ENCODE measurements at regions not wholly inside any gene's neighbourhood (a gene's known extent, or its start where the extent isn't known, plus 50 kb on each side); places are given as distances from the start of the nearest gene placed in this dataset.
"Not testable (repeated sequence)": the region's sequence is repeated elsewhere in the genome, so short reads cannot be mapped to it uniquely, and the experiment has no call there.

GRCh38 chr21:32093646-32094462 is 185.0 kb downstream of the MIS18A start:
- DNase-seq (ENCODE audit: low read depth in 2 of 2) = no peak

- no peak for DNase-seq (ENCODE audit: low read depth in 2 of 2)
Measured at GRCh38 chr21:32090956-32091355, 187.9 kb downstream of the MIS18A start.

- no peak for DNase-seq (ENCODE audit: low read depth in 2 of 2)
Measured at GRCh38 chr21:32089766-32090165, 189.1 kb downstream of the MIS18A start.

- no peak for DNase-seq (ENCODE audit: low read depth in 2 of 2)
Measured at GRCh38 chr21:32088471-32088870, 190.4 kb downstream of the MIS18A start.

GRCh38 chr21:32087447-32087846 is 191.4 kb downstream of the MIS18A start:
- no peak for DNase-seq (ENCODE audit: low read depth in 2 of 2)

- DNase-seq (ENCODE audit: low read depth in 2 of 2) = peak; percentile 42
Measured at GRCh38 chr21:32083197-32083596, 195.7 kb downstream of the MIS18A start.

- no peak for DNase-seq (ENCODE audit: low read depth in 2 of 2)
Measured at GRCh38 chr21:32082466-32082865, 196.4 kb downstream of the MIS18A start.

GRCh38 chr21:32073593-32073992 is 200.8 kb downstream of the HUNK start:
- DNase-seq (ENCODE audit: low read depth in 2 of 2) = no peak

GRCh38 chr21:32073190-32073589 is 200.4 kb downstream of the HUNK start:
- no peak for DNase-seq (ENCODE audit: low read depth in 2 of 2)

GRCh38 chr21:32071620-32072019 is 198.8 kb downstream of the HUNK start:
- not testable (repeated sequence) for DNase-seq (ENCODE audit: low read depth in 2 of 2)

- DNase-seq (ENCODE audit: low read depth in 2 of 2) = no peak
Measured at GRCh38 chr21:32070676-32071330, 198.0 kb downstream of the HUNK start.

- DNase-seq (ENCODE audit: low read depth in 2 of 2) = no peak
Measured at GRCh38 chr21:32070126-32070525, 197.3 kb downstream of the HUNK start.

GRCh38 chr21:32065654-32066053 is 192.8 kb downstream of the HUNK start:
- no peak for DNase-seq (ENCODE audit: low read depth in 2 of 2)

GRCh38 chr21:32064281-32064910 is 191.6 kb downstream of the HUNK start:
- peak; percentile 41 to 48 for DNase-seq (ENCODE audit: low read depth in 2 of 2)

GRCh38 chr21:32062591-32063227 is 189.9 kb downstream of the HUNK start:
- DNase-seq (ENCODE audit: low read depth in 2 of 2) = no peak

- no peak for DNase-seq (ENCODE audit: low read depth in 2 of 2)
Measured at GRCh38 chr21:32061729-32062128, 188.9 kb downstream of the HUNK start.

- DNase-seq (ENCODE audit: low read depth in 2 of 2) = no peak
Measured at GRCh38 chr21:32056791-32057190, 184.0 kb downstream of the HUNK start.

GRCh38 chr21:32055305-32055704 is 182.5 kb downstream of the HUNK start:
- no peak for DNase-seq (ENCODE audit: low read depth in 2 of 2)
